Muscle layer of colon (tissue), 2 donors: ENCODE measurements at regions not wholly inside any gene's neighbourhood (a gene's known extent, or its start where the extent isn't known, plus 50 kb on each side); places are given as distances from the start of the nearest gene placed in this dataset.

Experiments used
- H3K27ac ChIP-seq: one replicate; pipeline ENCODE4 v1.7.0; 2013; ENCODE audit warnings: low read depth, mild to moderate bottlenecking, low read length, moderate library complexity
- H3K27me3 ChIP-seq, 2 donors: one replicate each; pipeline ENCODE4 v1.7.0; 2013; ENCODE audit warnings: low read length in 2 of 2, mild to moderate bottlenecking in 2 of 2; ENCODE audit not compliant: insufficient read depth in 2 of 2, control insufficient read depth in 1 of 2
- H3K36me3 ChIP-seq: one replicate; pipeline ENCODE4 v1.7.0; 2013; ENCODE audit warnings: mild to moderate bottlenecking, low read length; ENCODE audit not compliant: insufficient read depth
- H3K4me1 ChIP-seq: one replicate; pipeline ENCODE4 v1.7.0; 2013; ENCODE audit warnings: mild to moderate bottlenecking, low read length; ENCODE audit not compliant: insufficient read depth
- H3K4me3 ChIP-seq, 2 donors: one replicate each; pipeline ENCODE4 v1.7.0; 2013; ENCODE audit warnings: low read length in 2 of 2, low read depth in 1 of 2, mild to moderate bottlenecking in 1 of 2, moderate library complexity in 1 of 2
- H3K9ac ChIP-seq: one replicate; pipeline ENCODE4 v1.7.0; 2013; ENCODE audit warnings: low read length
- H3K9me3 ChIP-seq: one replicate; pipeline ENCODE4 v1.7.0; 2013; ENCODE audit warnings: mild to moderate bottlenecking, low read length
- donor health status: abdominal sarcoma.
- donor health status: Adenocarcinoma of cecum.

DNA sequence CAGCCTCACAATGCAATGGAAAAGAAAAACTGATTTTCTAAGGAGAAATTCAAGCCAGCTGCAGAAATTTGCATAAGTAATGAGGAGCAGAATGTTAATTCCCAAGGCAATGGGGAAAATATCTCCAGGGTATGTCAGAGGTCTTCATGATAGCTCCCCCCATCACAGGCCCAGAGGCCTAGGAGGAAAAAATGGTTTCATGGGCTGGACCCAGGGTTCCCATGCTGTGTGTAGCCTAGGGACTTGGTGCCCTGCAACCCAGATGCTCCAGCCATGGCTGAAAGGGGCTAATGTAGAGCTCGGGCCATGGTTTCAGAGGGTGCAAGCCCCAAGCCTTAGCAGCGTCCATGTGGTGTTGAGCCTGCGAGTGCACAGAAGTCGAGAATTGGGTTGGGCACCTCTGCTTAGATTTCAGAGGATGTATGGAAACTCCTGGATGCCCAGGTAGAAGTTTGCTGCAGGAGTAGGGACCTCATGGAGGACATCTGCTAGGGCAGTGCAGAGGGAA lies 53.5 kb upstream of the TEX13C start:
- Histone ChIP-seq H3K9me3 (no peaks in the 10 kb centered on the region), H3K36me3 (no peaks in the 10 kb centered on the region)

More for the DNA sequence above, 53.5 kb upstream of the TEX13C start:
- Histone ChIP-seq H3K4me3 (no peak overlapping the region), H3K27ac (no peak overlapping the region), H3K9ac (no peak overlapping the region), H3K27me3 (no peaks in the 10 kb centered on the region), H3K4me1 (no peaks in the 10 kb centered on the region)
